Mucosa of rectum (tissue), 2 donors: ENCODE measurements at regions not wholly inside any gene's neighbourhood (a gene's known extent, or its start where the extent isn't known, plus 50 kb on each side); places are given as distances from the start of the nearest gene placed in this dataset.

ENCODE experiments used
- H3K27ac ChIP-seq, 2 donors: one replicate each; pipeline ENCODE4 v1.7.0; 2013; ENCODE audit warnings: inconsistent platforms in 2 of 2, low read depth in 2 of 2, low read length in 2 of 2
- H3K27me3 ChIP-seq, 2 donors: one replicate each; pipeline ENCODE4 v1.7.0; 2013; ENCODE audit warnings: low read length in 2 of 2; ENCODE audit not compliant: control insufficient read depth in 2 of 2, insufficient read depth in 2 of 2
- H3K36me3 ChIP-seq, 2 donors: one replicate each; pipeline ENCODE4 v1.7.0; 2013; ENCODE audit warnings: low read length in 2 of 2; ENCODE audit not compliant: control insufficient read depth in 2 of 2, insufficient read depth in 2 of 2
- H3K4me1 ChIP-seq, 2 donors: one replicate each; pipeline ENCODE4 v1.7.0; 2013; ENCODE audit warnings: low read length in 2 of 2, mild to moderate bottlenecking in 1 of 2; ENCODE audit not compliant: control insufficient read depth in 2 of 2, insufficient read depth in 2 of 2
- H3K4me3 ChIP-seq, 2 donors: one replicate each; pipeline ENCODE4 v1.7.0; 2013; ENCODE audit warnings: low read length in 2 of 2
- H3K9ac ChIP-seq, 2 donors: one replicate each; pipeline ENCODE4 v1.7.0; 2013; ENCODE audit warnings: low read length in 2 of 2, low read depth in 1 of 2, mild to moderate bottlenecking in 1 of 2
- H3K9me3 ChIP-seq, 2 donors: one replicate each; pipeline ENCODE4 v1.7.0; 2013; ENCODE audit warnings: low read length in 2 of 2; ENCODE audit not compliant: control insufficient read depth in 2 of 2
- donor health status: healthy.
- donor health status: Normal muscosa, but diverticular disease.

- H3K36me3 ChIP-seq = no peaks in the 10 kb centered on the region
- no peak overlapping the region for H3K27ac ChIP-seq
- no peaks in the 10 kb centered on the region for H3K27me3 ChIP-seq
- no peak overlapping the region for H3K4me3 ChIP-seq
- H3K9me3 ChIP-seq = no peaks in the 10 kb centered on the region
- H3K9ac ChIP-seq = no peak overlapping the region
- H3K4me1 ChIP-seq = no peaks in the 10 kb centered on the region
Measured at GRCh38 chr1:82048596-82048995, 247.9 kb downstream of the ADGRL2 start.

GRCh38 chr1:82045221-82045620 lies 244.5 kb downstream of the ADGRL2 start:
- Histone ChIP-seq H3K9me3 (no peaks in the 10 kb centered on the region), H3K27me3 (no peaks in the 10 kb centered on the region), H3K4me1 (no peaks in the 10 kb centered on the region), H3K27ac (no peak overlapping the region), H3K9ac (no peak overlapping the region), H3K4me3 (no peak overlapping the region), H3K36me3 (no peaks in the 10 kb centered on the region)

GRCh38 chr1:82044536-82044935 lies 243.8 kb downstream of the ADGRL2 start:
- no peaks in the 10 kb centered on the region for H3K36me3 ChIP-seq
- no peaks in the 10 kb centered on the region for H3K9me3 ChIP-seq
- H3K27me3 ChIP-seq = no peaks in the 10 kb centered on the region
- H3K4me1 ChIP-seq = no peaks in the 10 kb centered on the region
- H3K4me3 ChIP-seq = no peak overlapping the region
- H3K9ac ChIP-seq = no peak overlapping the region
- H3K27ac ChIP-seq = no peak overlapping the region

GRCh38 chr1:82044111-82044510 lies 243.4 kb downstream of the ADGRL2 start:
- Histone ChIP-seq H3K9ac (no peak overlapping the region), H3K27me3 (no peaks in the 10 kb centered on the region), H3K4me1 (no peaks in the 10 kb centered on the region), H3K9me3 (no peaks in the 10 kb centered on the region), H3K4me3 (no peak overlapping the region), H3K36me3 (no peaks in the 10 kb centered on the region), H3K27ac (no peak overlapping the region)

GRCh38 chr1:82042306-82043060 lies 241.7 kb downstream of the ADGRL2 start:
- Histone ChIP-seq H3K4me3 (no peak overlapping the region), H3K9ac (no peak overlapping the region), H3K9me3 (no peaks in the 10 kb centered on the region), H3K27ac (no peak overlapping the region), H3K36me3 (no peaks in the 10 kb centered on the region), H3K27me3 (no peaks in the 10 kb centered on the region), H3K4me1 (no peaks in the 10 kb centered on the region)
